ENCODE measurements at regions not wholly inside any gene's neighbourhood (a gene's known extent, or its start where the extent isn't known, plus 50 kb on each side); places are given as distances from the start of the nearest gene placed in this dataset.
"Not testable (repeated sequence)": the region's sequence is repeated elsewhere in the genome, so short reads cannot be mapped to it uniquely, and the experiment has no call there.

DNA sequence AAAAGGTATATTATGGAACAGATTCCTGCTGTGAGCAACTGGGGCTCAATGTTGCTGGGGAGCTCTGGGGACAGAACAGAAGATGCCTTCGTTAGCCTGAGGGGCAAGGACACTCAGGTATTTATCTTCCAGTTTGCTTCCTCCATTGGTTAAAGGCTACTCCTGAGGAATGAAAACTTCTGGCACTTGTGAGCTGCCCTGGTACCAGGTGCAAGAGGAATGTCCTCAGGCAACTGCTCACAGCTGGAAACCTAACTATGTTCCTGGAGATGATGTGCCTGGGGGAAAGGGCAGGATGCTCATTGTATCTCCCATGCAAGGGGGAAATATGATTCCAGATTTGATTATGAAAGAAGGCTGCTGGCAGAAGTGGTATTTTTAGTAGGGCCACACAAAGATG is 54.0 kb upstream of the BBX start:
- DNase-seq (ENCODE audit: low read depth in 2 of 2): no peak

DNA sequence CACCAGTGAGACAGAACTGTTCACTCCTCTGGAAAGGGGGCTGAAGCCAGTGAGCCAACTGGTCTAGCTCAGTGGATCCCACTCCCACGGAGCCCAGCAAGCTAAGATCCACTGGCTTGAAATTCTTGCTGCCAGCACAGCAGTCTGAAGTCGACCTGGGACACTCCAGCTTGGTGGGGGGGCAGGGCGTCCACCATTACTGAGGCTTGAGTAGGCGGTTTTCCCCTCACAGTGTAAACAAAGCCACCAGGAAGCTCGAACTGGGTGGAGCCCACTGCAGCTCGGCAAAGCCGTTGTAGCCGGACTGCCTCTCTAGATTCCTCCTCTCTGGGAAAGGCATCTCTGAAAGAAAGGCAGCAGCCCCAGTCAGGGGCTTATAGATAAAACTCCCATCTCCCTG is 52.3 kb upstream of the BBX start:
- not testable (repeated sequence) for DNase-seq (ENCODE audit: low read depth in 2 of 2)
